NCI-H69 (cell line): ENCODE measurements at regions not wholly inside any gene's neighbourhood (a gene's known extent, or its start where the extent isn't known, plus 50 kb on each side); places are given as distances from the start of the nearest gene placed in this dataset.

Experiments used
- DNase-seq: peaks from one replicate; lab custom pipeline; 2025; lab: John Stamatoyannopoulos, UW

DNA sequence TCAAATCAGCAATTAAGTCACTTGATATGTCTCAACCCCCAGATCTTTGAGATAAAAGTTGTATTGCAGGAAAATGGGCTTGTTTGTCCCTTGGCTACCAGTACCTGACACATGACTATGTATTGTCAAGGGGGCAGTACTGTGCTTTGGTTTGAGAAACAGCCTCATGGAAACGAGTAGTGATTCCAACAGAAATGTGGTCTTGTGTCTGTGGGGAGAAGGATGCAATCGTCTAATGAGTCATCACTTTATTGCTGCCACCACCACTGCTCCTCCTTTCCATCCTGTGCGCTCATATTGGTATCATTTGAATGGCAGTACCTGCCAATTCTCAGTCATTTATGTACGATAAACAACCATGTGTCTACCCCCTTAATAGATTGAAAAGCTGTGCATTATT, 72.8 kb upstream of the ARHGAP5 start:
- DNase-seq, result no peak

- DNase-seq, result no peak
These were observed 71.5 kb upstream of the ARHGAP5 start for GRCh38 chr14:32005628-32006027.

DNA sequence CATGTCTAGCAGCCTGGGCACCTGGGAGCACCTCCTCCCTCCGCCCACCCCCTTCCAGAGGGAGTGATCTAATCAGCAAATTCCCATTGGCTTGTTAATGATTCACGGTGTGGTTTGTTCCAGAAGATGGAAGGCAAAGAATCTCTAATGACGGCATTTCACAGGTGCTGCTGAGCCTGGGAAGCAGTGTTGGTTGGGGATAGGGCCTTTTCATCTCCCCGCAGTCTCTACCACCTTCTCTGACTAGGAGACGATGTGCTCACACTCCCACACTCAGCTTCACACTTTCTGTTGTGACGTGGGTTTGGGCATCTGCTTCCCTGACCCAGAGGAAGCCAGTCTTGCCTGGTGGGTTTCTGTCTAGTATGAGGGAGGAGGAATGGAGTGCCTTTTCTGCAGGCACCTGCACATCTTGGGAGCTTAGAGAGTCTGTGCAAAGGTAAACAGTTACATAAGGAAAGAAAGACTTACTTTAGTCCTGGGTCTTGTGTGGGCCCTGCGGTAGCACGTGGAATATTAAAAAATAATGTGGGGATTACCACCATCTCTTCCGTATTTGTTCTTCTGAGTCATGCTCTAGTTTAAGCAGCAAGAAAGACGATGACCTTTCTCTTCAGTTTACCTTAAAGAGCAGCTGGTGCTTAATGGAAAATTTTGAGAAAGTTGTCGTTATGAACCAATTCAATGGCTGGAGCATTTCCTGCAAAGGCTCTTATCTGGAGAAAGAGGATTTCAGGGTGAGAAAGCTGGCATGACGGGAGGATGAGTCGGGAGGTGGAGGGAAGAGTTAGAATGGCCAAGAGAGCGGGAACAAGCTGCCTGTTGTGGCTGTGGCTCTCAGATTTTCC, 70.6 kb upstream of the ARHGAP5 start:
- peak; percentile 34 for DNase-seq

DNA sequence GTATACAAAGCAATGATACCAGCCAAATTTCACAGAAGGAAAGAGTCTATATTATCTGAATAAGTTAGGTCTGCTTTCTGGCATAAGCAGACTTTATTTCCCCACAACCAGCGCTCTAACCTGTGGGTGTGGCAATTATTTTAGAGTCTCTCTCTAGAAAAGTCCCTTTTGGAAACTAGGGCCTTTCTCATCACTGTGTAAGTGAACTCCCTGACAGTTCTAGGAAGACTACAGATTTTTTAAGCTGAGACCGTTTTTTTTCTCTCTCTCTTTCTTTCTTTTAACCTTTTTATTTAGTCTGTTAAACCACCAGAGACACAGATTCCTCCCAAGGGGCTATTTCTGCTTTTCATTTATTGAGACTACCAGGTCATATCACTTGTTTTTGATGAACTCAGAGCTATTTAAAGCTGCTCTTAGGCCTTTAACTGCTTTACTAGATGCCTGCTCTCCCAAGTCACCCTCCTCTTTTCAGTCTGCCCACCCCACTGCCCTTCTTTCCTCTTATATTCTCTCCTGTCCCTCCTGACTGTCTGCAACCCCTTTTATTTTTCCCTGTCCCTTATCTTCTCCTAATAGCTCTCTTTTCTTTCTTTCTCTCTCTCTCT, 69.2 kb upstream of the ARHGAP5 start:
- DNase-seq, result no peak

DNA sequence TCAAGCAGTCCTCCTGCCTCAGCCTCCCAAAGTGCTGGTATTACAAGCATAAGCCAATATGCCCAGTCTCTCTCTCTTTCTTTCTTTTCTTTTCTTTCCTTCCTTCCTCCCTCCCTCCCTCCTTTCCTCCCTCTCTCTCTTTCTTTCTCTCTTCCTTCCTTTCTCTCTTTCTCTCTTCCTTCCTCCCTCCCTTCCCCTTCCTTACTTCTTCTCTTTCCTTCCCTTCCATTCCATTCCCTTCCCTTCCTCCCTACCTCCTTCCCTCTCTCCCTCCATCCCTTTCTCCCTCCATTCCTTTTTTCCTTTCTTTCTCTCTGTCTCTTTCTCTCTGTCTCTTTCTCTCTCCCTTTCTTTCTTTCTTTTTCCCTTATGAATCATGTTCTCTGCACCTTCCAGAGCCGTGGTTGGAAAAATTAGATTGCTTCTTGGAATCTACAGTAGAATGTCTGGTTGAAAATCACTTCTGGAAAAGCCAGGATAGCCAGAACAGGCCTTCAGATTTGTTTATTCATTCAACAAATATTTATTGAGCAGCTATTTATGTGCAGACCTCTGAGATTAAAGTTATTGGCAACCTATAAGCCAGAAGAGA, 68.4 kb upstream of the ARHGAP5 start:
- no peak for DNase-seq

GRCh38 chr14:32009221-32009975, 67.7 kb upstream of the ARHGAP5 start:
- peak; percentile 26 for DNase-seq

GRCh38 chr14:32009976-32010581, 67.0 kb upstream of the ARHGAP5 start:
- no peak for DNase-seq

DNA sequence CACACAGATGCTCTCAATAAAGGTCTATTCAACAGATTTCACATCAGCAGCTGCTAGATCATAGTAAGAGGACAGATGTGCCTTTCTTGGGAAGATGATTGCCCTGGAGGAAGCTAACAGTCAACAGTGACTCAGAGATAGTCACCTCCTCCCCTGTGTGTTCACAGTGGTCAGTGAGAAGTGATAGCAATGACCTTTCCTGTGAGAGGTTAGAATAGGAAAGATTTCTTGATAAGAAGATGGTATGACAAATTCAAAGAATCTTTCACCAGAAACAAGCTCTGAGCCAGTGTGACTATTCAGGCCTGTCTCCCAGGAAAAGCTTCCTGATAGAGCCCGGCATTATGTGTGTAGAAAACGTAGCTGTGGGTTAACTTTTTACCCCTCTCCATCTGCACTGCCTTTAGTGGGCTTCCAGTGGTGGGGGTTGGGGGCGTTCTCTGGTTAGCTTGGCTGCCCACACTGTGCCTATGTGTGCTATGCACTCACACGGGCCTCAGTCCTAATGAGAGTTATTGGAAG, 66.4 kb upstream of the ARHGAP5 start:
- DNase-seq, result peak; percentile 72

DNA sequence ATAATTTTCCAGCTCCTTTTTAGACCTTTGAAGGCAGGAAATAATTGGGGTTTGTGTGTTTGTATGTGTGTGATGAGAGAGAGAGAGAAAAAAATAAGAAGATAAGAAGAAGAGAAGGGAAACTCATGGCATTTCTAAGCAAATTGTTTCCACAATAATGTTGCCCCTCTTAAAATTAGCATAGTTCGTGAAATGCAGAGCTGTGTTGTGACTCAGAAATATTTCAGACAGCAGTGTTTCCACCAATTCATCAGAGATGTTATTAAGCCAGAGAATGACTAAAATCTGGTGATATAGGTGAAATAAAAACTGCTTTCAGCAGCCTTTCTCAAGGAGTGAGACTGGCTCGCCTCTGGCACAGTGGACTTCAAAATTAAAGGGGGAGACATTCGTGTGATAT, 65.9 kb upstream of the ARHGAP5 start:
- DNase-seq, result no peak

GRCh38 chr14:32012062-32012461, 65.0 kb upstream of the ARHGAP5 start:
- DNase-seq, result no peak

- no peak for DNase-seq
These were observed 64.5 kb upstream of the ARHGAP5 start for GRCh38 chr14:32012571-32012970.

GRCh38 chr14:32013083-32013482, 64.0 kb upstream of the ARHGAP5 start:
- peak; percentile 38 for DNase-seq

DNA sequence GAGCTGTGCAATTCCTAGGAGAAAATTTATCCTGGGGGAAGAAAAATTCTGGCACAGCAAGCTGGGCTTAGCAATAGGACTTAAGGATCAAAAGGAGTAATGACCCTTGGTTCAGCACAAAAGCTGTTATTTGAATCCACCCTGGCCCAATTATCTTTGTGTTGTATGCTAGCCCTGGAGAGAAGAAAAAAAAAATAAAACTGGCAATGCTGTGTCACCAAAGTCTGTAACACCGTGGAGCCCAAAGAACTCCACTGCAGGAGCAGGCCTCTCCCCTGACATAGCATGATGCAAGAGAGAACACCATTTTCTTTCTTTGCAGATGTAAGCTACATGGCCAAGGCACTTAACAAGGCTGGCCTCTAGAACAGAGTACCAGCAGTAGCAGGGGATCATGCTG, 63.0 kb upstream of the ARHGAP5 start:
- DNase-seq, result peak; percentile 42

GRCh38 chr14:32014498-32014897, 62.6 kb upstream of the ARHGAP5 start:
- no peak for DNase-seq

DNA sequence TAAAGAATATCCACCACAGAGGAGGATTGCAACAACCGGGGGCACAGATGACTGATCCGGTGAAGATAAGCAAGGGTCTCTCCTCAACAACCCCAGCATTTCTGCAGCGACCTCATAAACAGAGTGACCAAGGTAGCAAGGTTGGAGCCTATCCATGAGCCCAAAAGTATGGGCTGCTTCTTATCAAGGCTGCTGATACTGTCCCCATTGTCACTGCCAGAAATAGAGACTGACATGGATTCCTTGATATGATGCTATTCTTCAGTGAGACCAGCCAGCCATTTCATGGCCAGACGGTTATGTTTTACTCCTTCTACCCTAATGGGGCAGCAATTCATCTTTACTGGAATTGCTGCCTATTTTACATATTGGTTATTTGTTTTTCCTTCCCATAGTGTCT, 61.9 kb upstream of the ARHGAP5 start:
- no peak for DNase-seq

DNA sequence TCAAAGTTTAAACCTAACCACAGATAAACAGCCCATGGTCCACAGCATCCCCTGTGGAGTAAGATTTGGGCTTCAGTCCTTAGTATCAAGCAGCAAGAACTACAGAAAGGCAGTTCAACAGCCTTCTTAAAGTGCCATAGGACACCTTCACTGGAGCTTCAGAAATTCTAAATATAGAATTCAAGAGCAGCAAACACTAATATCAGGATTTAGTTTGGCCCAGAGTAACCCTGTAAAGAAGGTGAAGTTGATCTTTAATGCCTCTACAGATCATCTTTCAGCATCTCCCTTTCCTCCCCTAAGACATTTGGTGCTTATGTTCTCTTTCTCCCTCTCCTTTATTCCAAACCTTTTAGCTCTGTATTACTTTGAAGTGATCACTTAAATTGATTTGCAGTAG, 59.5 kb upstream of the ARHGAP5 start:
- no peak for DNase-seq

DNA sequence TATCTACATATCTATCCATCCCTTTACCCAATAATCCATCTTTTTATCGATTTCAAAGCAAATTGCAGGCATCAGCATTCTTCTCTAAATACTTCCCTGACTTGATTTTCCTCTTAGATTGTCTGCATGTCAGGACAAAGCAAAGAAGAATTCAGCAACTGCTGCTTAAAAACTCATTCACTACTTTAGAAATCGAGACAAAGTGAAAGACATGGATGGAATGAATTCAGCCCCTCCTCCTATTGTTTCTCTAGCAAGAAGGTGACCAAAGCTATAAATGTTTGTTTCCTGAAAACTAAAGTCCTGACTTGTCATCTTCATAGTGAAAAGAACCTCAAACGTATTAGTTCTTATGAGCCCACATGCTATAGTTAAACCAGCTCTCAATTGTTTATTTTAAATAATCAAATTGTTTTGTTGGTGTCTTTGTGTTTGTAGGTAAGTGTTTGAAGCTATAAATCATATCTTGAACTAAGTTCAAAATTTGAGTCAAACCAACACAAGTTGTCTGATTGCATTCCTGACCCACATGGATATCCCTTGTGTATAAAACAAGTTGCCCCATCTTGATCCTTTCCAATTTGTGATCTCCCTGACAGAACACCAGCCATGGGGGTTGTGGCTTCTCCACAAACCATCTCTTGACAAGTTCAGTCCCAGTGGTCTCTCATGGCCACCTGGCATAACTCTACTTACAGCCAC, 58.6 kb upstream of the ARHGAP5 start:
- DNase-seq, result no peak

DNA sequence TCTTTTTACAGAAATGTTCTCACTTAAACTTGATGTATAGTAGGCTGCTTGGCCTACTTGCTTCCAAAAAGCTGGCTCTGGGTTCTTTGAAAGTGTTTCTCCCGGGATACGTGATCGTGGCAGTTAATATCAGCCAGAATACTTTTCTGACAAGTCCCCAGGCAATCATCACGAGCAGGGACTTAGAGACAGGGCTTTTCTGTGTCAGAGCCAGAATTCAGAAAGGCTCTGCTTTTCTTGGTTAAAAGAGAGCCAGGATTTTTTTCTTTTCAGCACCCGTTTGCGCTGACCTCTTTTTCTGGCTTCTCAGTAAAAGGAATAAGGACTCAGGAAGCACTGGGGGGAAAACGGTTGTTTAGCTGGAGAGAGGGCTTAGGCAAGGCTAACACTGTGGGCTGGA, 57.8 kb upstream of the ARHGAP5 start:
- DNase-seq, result no peak

DNA sequence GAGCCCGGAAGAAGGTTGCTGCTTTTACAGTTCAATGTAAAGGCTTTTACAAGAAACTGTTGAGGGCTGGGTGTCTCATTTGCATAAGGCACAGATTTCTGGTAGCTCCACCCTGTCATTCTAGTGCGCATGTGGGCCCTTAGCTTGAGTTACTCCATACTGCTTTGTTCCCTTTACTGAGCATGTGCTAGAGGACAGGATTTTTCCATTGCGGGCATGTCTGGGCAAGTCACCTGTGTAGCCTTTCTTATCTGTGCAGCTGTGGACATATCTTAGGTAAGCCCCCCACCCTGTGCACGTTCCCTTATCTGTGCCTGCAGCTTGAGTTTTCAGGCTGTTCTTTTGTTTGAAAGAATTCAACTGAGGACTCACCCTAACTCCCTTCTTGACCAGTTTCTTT, 56.2 kb upstream of the ARHGAP5 start:
- peak; percentile 21 for DNase-seq

DNA sequence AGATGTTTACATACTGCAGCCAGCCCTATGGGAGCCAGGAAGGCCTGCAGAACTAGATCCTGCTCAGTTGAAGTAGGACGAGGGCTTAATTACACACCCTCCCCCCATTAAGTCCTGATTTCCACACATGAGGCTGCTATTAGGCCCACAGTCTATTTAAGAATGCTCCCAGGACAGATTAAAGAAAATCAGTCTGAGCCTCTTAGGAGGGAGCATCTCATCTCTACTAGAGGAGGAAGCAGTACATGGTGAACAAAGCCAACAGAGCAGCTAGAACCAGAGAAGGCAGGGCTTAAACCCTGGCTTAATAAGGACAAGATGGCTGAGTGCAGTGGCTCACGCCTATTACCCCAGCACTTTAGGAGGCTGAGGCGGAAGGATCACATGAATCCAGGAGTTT, 55.8 kb upstream of the ARHGAP5 start:
- peak; percentile 21 for DNase-seq

DNA sequence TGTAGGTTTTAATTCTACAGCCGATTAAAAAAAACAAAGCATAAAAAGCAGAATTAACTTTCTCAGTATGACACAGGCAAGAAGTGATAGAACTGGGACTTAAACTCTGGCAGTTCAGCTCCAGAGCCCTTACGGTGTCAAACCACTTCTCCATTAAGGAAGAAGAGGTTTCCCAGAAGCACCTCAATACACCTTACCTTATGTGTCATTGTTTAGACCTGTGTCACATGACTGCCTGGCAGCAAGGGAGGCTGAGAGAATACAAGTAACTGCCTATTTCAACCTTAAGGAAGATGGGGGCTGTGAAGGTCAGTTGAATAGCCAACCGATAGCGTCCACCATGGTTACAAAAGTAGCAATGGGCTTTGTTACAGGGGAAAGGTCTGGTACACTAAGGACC, 54.6 kb upstream of the ARHGAP5 start:
- DNase-seq, result no peak
